OCI-LY7 (cell line): ENCODE measurements at regions not wholly inside any gene's neighbourhood (a gene's known extent, or its start where the extent isn't known, plus 50 kb on each side); places are given as distances from the start of the nearest gene placed in this dataset.

Experiments used
- BruUV-seq: library from RNA; stranded (reverse); fragments of 400-500 nt; replicated peaks from 2 replicates; lab custom pipeline; 2021; lab: Mats Ljungman, UMichigan
- CTCF ChIA-PET: fragments of 300-600 bp; sonication (Branson Sonifier 250); formaldehyde crosslinking; loops from one replicate; lab custom pipeline; 2022; ENCODE audit warnings: antibody characterized with exemption; ENCODE audit not compliant: unreplicated experiment; lab: Charles Lee
- POLR2A ChIA-PET: fragments of 300-600 bp; sonication (Branson Sonifier 250); formaldehyde crosslinking; loops from one replicate; lab custom pipeline; 2022; ENCODE audit warnings: antibody characterized with exemption; lab: Charles Lee
- DNase-seq: peaks from one replicate; pipeline ENCODE4 v3.0.0-alpha.2; 2015; ENCODE audit warnings: low spot score
- H2AFZ ChIP-seq: fragments of 200-600 bp; sonication (generic), shearing (Covaris generic); 2 replicates; pipeline ENCODE4 v1.6.1; 2014; ENCODE audit warnings: mild to moderate bottlenecking, antibody characterized with exemption, low read length, moderate library complexity
- H3K27ac ChIP-seq: fragments of 200-600 bp; sonication (generic); 2 replicates; pipeline ENCODE4 v1.5.1; 2014; ENCODE audit warnings: mixed run types, low read depth, mild to moderate bottlenecking, moderate library complexity, low read length, inconsistent platforms; ENCODE audit not compliant: poor library complexity, severe bottlenecking
- H3K36me3 ChIP-seq: fragments of 200-600 bp; sonication (generic); 2 replicates; pipeline ENCODE4 v1.6.1; 2014; ENCODE audit warnings: mild to moderate bottlenecking, antibody characterized with exemption, low read length, moderate library complexity, mixed read lengths; ENCODE audit not compliant: insufficient read depth
- H3K4me1 ChIP-seq: fragments of 200-600 bp; sonication (generic); 2 replicates; pipeline ENCODE4 v1.5.1; 2014; ENCODE audit warnings: mild to moderate bottlenecking, low read length; ENCODE audit not compliant: insufficient read depth, poor library complexity, severe bottlenecking
- H3K4me2 ChIP-seq: fragments of 200-600 bp; sonication (generic); 2 replicates; pipeline ENCODE4 v1.6.1; 2014; ENCODE audit warnings: mild to moderate bottlenecking, low read length
- H3K4me3 ChIP-seq: fragments of 200-600 bp; sonication (generic); 2 replicates; pipeline ENCODE4 v1.5.1; 2014; ENCODE audit warnings: mild to moderate bottlenecking, low read depth, low read length; ENCODE audit not compliant: poor library complexity, severe bottlenecking
- H3K79me2 ChIP-seq: fragments of 200-600 bp; sonication (generic); 2 replicates; pipeline ENCODE4 v1.6.1; 2016; ENCODE audit warnings: low read depth, mild to moderate bottlenecking, low read length, moderate library complexity, mixed read lengths; ENCODE audit not compliant: insufficient read depth
- H3K9me2 ChIP-seq: fragments of 200-600 bp; sonication (generic); 2 replicates; pipeline ENCODE4 v1.6.1; 2016; ENCODE audit warnings: mild to moderate bottlenecking, low read length, mixed read lengths; ENCODE audit not compliant: insufficient read depth
- H3K9me3 ChIP-seq: fragments of 200-600 bp; sonication (generic); 2 replicates; pipeline ENCODE4 v1.6.1; 2014; ENCODE audit warnings: mild to moderate bottlenecking, mixed run types, low read length, mixed read lengths
- H4K20me1 ChIP-seq: fragments of 200-600 bp; sonication (generic); 2 replicates; pipeline ENCODE4 v1.6.1; 2014; ENCODE audit warnings: mild to moderate bottlenecking, antibody characterized with exemption, low read length, moderate library complexity, mixed read lengths; ENCODE audit not compliant: insufficient read depth
- EZH2phosphoT487 ChIP-seq: fragments of 200-600 bp; sonication (generic); IDR thresholded peaks from 2 replicates; pipeline ENCODE4 v1.6.1; 2018; ENCODE audit warnings: low read depth, borderline replicate concordance, mild to moderate bottlenecking, mixed run types, antibody characterized with exemption, low read length, moderate library complexity, mixed read lengths
- intact Hi-C: fragments of 100-400 bp; cut with micrococcal nuclease; formaldehyde crosslinking; loops from one replicate; pipeline ENCODE4 v1.10.0; 2022; ENCODE audit not compliant: unreplicated experiment
- TF ChIP-seq, protein P1 (sequence below): fragments of 200-600 bp; sonication (generic); conservative IDR thresholded peaks from 2 replicates; pipeline ENCODE4 v1.5.1; 2014; ENCODE audit warnings: mild to moderate bottlenecking, antibody characterized with exemption, low read length, moderate library complexity, mixed read lengths

DNA sequence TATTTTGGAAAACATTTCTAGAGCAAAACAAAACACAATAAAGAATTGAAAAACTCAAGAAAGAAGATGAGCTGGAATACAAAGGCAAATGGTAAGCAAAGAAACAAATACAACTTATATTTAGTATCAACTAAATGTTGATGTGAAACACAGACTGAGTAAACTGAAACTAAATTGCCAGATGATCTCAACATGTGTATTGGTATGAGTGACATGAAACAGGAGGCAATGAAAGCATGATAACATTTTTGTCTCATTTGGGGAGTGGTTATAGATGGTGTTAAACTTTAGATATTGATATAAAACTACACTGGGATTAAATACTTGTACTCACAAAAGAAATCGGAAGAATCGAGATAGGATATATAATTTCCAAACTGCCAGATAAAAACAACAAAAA is 805.6 kb upstream of the CXADR start:
- Histone ChIP-seq H3K79me2 (no peaks in the 10 kb centered on the region), H3K4me3 (no peak overlapping the region), H4K20me1 (no peaks in the 10 kb centered on the region), H3K9me3 (peaks cover 2% of the 10 kb centered on the region), H3K4me2 (no peak overlapping the region), H3K9me2 (no peaks in the 10 kb centered on the region), H3K27ac (no peak overlapping the region), H2AFZ (no peak overlapping the region), H3K4me1 (no peaks in the 10 kb centered on the region), H3K36me3 (no peaks in the 10 kb centered on the region)
- CTCF ChIA-PET, result no interaction called here
- no peak for DNase-seq
- POLR2A ChIA-PET, result interaction anchor here (0.6 kb wide), 1 partner anchor 178 kb away, joined by 3 read pairs; no protein-coding TSS in a partner anchor
- intact Hi-C loops, result no loop called here
- TF ChIP-seq, protein P1, sequence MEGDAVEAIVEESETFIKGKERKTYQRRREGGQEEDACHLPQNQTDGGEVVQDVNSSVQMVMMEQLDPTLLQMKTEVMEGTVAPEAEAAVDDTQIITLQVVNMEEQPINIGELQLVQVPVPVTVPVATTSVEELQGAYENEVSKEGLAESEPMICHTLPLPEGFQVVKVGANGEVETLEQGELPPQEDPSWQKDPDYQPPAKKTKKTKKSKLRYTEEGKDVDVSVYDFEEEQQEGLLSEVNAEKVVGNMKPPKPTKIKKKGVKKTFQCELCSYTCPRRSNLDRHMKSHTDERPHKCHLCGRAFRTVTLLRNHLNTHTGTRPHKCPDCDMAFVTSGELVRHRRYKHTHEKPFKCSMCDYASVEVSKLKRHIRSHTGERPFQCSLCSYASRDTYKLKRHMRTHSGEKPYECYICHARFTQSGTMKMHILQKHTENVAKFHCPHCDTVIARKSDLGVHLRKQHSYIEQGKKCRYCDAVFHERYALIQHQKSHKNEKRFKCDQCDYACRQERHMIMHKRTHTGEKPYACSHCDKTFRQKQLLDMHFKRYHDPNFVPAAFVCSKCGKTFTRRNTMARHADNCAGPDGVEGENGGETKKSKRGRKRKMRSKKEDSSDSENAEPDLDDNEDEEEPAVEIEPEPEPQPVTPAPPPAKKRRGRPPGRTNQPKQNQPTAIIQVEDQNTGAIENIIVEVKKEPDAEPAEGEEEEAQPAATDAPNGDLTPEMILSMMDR, result no peak
- no peak for TF ChIP-seq EZH2phosphoT487
- no TSS peak for BruUV-seq

DNA sequence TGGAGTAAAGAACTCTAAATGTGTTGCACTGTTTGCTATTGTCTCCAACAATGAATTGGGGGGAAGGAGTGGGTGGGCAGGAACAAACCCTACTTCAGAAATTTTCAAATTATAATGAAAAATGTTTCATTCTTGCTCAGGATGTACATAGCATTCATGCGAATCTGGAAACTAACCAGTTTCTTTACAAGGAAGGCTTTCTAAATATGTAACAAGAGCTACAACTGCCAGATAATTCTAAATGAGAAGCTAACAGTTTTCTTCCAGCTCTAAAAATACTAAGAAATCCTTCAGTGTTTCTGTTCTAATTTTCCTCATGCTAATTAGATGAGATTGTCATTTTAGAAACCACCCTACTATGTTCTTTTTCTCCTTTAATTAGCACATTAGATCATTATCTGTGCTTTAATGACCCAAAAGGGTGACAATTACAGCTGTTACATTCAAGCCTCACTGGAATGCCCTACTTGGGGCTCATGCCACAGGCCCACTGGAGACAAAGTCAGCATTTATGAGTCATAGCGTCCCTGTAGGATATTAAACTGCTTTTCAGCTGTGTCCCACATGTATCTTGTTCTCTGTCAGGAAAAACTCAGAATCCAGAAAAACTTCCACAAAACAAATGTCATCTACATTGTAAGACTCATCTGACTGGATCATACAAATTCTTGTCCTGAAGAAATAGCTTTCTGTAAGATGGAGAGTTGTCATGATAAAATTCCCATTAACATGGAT is 804.6 kb upstream of the CXADR start:
- Histone ChIP-seq H3K36me3 (no peaks in the 10 kb centered on the region), H3K4me2 (no peak overlapping the region), H3K4me3 (no peak overlapping the region), H3K4me1 (no peaks in the 10 kb centered on the region), H3K9me2 (no peaks in the 10 kb centered on the region), H3K9me3 (no peaks in the 10 kb centered on the region), H3K79me2 (no peaks in the 10 kb centered on the region), H3K27ac (no peak overlapping the region), H2AFZ (no peak overlapping the region), H4K20me1 (no peaks in the 10 kb centered on the region)
- intact Hi-C loops, result no loop called here
- TF ChIP-seq, protein P1, result no peak
- TF ChIP-seq EZH2phosphoT487, result no peak
- ChIA-PET POLR2A (no interaction called here), CTCF (no interaction called here)
- no TSS peak for BruUV-seq
- DNase-seq, result no peak

GRCh38 chr21:16709866-16710550 is 802.8 kb upstream of the CXADR start:
- Histone ChIP-seq H3K36me3 (no peaks in the 10 kb centered on the region), H3K9me3 (no peaks in the 10 kb centered on the region), H3K4me3 (no peak overlapping the region), H3K9me2 (no peaks in the 10 kb centered on the region), H3K4me1 (no peaks in the 10 kb centered on the region), H2AFZ (no peak overlapping the region), H4K20me1 (no peaks in the 10 kb centered on the region), H3K27ac (no peak overlapping the region), H3K4me2 (no peak overlapping the region), H3K79me2 (no peaks in the 10 kb centered on the region)
- intact Hi-C loops, result no loop called here
- ChIA-PET CTCF (no interaction called here), POLR2A (interaction anchor here (0.6 to 0.7 kb wide), 4 partner anchors 12 to 419 kb away, joined by 3 to 4 read pairs (median 3); no protein-coding TSS in a partner anchor)
- TF ChIP-seq, protein P1, result no peak
- no peak for TF ChIP-seq EZH2phosphoT487
- BruUV-seq, result no TSS peak
- no peak for DNase-seq
